ENCODE measurements at regions not wholly inside any gene's neighbourhood (a gene's known extent, or its start where the extent isn't known, plus 50 kb on each side); places are given as distances from the start of the nearest gene placed in this dataset.

DNA sequence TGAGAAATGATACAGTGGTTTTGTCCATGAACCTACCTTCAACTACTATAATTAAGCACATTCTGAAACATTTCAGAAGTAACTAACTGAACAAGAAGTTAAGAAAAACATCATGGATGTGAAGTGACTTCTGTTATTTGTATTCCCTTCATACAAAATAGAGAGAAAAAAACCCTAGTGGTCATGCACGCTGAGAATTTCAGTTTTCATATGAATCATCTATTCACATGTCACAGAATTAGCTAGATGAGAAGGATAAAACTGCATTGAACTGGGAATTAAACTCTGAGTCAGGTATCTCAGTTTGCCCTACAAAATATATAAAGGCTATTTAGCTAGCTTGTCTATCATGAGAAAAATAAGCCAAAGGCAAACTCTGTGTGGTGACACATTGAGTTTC is 451.8 kb upstream of the FTMT start:
- DNase-seq (ENCODE audit: low read depth): peak; percentile 75

GRCh38 chr5:121408778-121409177 is 442.9 kb upstream of the FTMT start:
- TF ChIP-seq CTCF (conservative IDR thresholded peaks at IDR 0.05; ENCODE audit: low read depth, low read length): no peak
- no peak overlapping the region for H3K4me3 ChIP-seq (ENCODE audit: low read length)
- no peak for DNase-seq (ENCODE audit: low read depth)

More for the DNA sequence above, 451.8 kb upstream of the FTMT start:
- no peak for TF ChIP-seq CTCF (conservative IDR thresholded peaks at IDR 0.05; ENCODE audit: low read depth, low read length)
- no peak overlapping the region for H3K4me3 ChIP-seq (ENCODE audit: low read length)

DNA sequence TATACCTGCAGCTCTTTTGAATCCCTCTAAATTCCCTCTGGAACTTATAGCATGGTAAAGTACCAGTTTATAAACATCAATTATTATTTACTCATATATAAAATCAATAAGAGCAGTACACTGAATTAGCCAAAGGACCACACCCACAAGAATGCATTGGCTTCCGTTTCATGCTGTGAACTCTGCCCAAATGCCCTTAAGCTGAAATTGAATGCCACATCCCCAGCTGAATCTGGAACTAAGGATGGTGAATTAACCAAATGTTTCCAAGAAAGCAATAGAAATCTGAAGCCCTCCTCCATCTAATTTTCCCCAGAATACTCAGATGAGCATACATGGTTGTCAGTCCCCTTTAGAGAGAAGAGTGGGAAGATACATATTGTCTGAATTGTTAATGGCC is 436.4 kb upstream of the FTMT start:
- TF ChIP-seq CTCF (conservative IDR thresholded peaks at IDR 0.05; ENCODE audit: low read depth, low read length): no peak
- H3K4me3 ChIP-seq (ENCODE audit: low read length): no peak overlapping the region
- no peak for DNase-seq (ENCODE audit: low read depth)

- no peak for DNase-seq (ENCODE audit: low read depth)
- no peak overlapping the region for H3K4me3 ChIP-seq (ENCODE audit: low read length)
- TF ChIP-seq CTCF (conservative IDR thresholded peaks at IDR 0.05; ENCODE audit: low read depth, low read length): no peak
These were observed 430.0 kb upstream of the FTMT start for GRCh38 chr5:121421646-121422045.

DNA sequence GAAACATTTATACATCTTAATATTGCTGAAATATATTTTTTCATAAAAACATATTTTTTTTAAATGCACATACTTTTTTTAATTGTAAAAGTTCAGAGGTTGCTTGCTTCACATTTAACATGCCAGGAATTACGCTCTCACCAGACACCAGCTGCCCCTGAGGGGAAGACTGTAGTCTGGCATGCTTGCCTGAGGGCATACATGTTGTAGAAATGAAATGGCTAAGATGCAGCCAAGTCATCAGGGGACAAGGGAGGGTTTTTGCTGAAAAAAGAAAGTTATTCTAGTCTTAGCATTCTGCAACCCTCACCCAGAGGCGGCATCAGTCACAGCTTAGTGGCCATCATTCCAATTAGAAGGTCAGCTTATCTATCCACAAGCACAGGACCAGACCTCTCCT is 426.7 kb upstream of the FTMT start:
- TF ChIP-seq CTCF (conservative IDR thresholded peaks at IDR 0.05; ENCODE audit: low read depth, low read length): no peak
- no peak for DNase-seq (ENCODE audit: low read depth)
- H3K4me3 ChIP-seq (ENCODE audit: low read length): no peak overlapping the region

DNA sequence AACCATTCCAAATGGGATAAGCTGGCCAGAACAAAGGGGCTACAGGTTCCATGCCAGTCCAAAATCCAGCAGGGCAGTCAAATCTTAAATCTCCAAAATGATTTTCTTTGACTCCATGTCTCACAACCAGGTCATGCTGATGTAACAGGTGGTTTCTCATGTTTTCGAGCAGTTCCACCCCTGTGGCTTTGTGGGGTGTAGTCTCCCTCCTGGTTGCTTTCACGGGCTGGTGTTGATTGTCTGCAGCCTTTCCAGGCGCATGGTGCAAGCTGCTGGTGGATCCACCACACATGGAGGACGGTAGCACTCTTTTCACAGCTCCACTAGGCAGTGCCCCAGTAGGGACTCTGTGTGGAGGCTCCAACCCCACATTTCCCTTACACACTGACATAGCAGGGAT is 425.5 kb upstream of the FTMT start:
- DNase-seq (ENCODE audit: low read depth): no peak
- TF ChIP-seq CTCF (conservative IDR thresholded peaks at IDR 0.05; ENCODE audit: low read depth, low read length): no peak
- H3K4me3 ChIP-seq (ENCODE audit: low read length): no peak overlapping the region

GRCh38 chr5:121429761-121430160 is 421.9 kb upstream of the FTMT start:
- no peak for TF ChIP-seq CTCF (conservative IDR thresholded peaks at IDR 0.05; ENCODE audit: low read depth, low read length)
- no peak for DNase-seq (ENCODE audit: low read depth)

More at GRCh38 chr5:121429761-121430160, 421.9 kb upstream of the FTMT start:
- no peak overlapping the region for H3K4me3 ChIP-seq (ENCODE audit: low read length)
